T1000 (cell line): ENCODE measurements at regions not wholly inside any gene's neighbourhood (a gene's known extent, or its start where the extent isn't known, plus 50 kb on each side); places are given as distances from the start of the nearest gene placed in this dataset.

Experiments
- DNase-seq: peaks from one replicate; lab custom pipeline; 2025; ENCODE audit warnings: mixed read lengths; lab: John Stamatoyannopoulos, UW

DNA sequence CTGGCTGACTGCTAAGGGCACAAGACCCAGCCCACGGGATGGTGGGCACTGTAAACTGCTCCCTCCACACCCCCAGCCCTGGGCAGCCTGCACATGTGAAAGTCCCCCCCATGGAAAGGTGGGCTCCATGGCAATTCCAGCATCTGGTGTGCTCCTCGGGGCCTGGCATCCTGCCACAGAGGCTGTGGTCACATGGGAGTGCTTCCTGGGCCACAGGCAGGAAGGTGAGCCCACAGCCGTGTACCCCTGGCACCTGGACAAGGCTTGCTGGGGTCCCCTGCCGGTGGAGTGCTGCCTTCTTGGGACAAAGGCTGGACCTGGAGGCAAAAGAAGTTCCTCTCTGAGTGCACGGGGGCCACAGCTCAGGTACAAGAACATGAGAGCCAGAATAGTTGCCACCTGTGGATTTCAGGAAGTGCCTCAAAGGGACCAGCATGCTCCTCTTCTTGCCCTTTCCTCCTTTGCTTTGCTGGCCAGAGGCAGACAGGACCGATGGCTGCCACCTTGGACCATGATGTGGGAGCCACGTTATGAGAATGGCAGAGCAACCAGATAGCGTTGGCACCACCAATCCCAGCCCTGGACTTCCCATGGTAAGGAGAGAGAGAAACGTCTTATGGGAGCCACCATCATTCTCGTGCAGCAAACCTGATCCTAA, 120.2 kb upstream of the MLN start:
- no peak for DNase-seq

GRCh38 chr6:33921745-33922144, 117.9 kb upstream of the MLN start:
- DNase-seq: no peak

DNA sequence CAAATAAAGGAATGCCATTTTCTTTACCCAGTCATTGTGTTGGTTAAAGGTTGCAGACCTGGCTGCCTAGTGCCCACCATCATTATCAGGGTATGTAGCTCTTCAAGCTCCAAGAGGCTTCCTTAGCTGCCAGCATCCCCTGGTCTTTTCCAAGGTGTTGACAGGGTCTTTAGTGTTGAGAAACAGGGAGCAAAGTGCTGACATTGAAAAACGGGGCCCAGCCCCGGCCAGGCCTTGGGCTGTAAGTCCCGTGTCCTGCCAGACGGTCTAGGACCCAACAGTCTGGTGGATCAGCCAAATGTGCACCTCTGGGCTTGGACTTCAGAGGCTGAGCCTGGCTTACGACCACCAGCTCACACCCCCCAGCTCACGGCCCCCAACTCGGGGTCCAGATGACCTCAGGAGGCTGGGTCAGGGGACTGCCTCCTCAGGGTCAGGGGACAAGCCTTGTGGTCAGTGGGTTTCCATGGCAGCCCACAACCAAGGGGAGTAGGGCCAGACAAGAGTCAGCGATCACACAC, 114.4 kb upstream of the MLN start:
- no peak for DNase-seq

DNA sequence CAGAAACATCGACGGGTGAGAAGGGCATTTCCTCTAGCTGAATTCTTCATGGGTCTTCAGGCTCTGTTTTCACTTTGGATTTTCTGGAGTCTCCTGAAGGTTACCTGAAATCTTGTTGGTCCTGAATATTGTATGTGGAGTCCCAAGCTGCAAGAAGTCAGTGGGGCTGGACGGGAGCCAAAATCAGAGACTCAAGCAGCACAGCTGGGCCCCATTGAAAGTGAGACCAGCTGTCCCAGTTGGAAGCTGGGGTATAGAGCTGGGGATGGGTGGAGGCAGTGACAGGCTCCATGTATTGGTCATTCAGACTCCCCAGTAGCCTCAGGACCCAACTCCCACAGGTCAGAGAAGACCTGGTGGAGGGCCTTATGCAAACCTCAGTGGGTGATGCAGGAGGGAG, 111.3 kb upstream of the MLN start:
- no peak for DNase-seq

- no peak for DNase-seq
Observed at GRCh38 chr6:33914645-33915044, 110.8 kb upstream of the MLN start.

DNA sequence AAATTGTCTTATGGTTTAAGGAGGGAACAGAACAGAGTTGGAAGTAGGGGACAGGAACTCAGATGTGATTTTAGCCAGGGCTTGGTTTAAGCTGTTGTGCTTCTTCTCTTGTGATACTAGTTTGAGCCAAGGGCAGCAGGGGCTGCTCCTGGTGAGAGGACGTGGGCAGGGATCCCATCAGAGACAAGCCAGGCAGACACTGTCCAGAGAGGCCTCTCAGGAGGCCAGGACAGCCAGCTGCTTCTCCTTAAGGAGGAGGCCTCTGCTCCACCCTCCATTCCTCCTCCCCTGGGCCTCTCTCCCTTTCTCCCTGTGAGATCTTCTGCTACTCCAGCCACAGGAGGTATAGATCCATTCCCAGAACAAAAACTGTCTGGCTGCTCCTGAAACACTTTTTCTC, 108.4 kb upstream of the MLN start:
- DNase-seq: no peak

DNA sequence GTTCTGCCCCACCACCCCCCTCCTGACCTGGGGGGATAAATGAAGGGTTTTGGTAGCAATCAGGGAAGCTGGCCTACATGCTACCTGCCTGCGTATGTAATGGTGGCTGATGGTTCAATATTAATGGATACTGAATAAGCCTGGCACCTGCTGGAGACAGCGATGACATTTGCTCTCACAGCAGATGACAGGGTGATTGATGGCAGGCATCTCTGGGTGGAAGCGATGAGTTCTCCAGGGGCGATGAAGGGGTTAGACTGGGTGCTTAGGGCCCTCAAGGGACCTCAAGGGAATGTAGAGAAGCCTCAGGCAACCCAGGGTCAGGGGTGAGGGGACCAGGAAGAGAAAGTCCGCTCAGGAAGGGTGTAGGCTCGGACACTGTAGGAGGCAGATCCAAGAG, 107.7 kb upstream of the MLN start:
- no peak for DNase-seq

DNA sequence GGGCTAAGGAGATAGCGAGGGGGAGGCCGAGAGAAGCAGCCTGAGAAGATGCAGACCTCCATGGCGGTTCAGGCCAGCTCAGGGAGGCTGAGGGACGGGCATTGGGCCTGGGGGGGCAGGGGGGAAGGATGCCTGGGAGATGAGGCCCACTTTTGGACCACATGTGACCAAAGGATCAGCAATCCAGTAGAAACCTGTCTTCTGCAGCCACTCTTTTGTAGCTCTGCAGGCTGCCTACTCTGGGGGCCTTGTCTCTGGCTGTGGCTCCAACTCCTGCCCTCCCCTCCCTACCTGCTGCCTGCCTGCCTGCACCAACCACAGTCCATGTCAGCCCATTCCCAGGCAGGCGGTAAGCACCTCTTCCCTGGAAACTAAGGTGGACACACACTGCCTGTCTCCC, 106.8 kb upstream of the MLN start:
- DNase-seq: no peak

DNA sequence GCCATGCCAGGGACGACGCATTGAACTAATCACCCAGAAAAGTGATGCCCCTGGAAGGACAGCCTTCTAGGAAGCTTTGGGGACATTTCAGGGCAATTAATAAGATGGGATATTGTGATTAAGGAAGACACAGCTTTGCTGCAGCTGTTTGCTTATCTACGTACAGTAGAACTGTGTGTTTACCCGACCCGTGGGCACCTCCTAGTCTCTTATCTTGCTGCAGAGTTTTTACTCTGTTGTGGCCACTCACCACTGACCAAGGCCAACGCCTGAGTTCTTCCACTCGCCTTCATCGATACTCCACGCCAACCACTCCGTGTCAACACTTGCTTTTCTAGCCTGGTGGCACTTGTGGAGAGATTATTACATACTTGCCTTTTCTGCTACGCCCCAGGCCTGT, 105.9 kb upstream of the MLN start:
- DNase-seq: no peak

DNA sequence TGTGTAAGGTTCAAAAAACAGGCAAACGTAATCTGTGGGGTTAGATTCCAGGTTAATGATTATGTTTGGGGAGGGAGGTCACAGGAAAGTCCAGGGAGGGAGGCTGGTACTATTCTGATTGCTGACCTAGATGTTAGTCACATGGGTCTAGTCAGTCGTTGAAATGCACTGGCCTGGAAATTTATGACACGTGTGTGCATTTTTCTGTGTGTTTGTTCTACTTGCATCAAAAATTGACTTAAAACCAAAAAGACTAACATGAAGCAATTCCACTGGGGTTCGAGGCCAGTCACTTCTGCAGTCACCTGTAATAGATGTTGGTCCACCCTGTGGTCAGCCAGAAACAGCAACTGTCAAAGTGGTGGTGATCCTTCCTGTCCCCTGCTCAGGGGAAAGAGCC, 104.2 kb upstream of the MLN start:
- DNase-seq: no peak

GRCh38 chr6:33907227-33907626, 103.4 kb upstream of the MLN start:
- no peak for DNase-seq

DNA sequence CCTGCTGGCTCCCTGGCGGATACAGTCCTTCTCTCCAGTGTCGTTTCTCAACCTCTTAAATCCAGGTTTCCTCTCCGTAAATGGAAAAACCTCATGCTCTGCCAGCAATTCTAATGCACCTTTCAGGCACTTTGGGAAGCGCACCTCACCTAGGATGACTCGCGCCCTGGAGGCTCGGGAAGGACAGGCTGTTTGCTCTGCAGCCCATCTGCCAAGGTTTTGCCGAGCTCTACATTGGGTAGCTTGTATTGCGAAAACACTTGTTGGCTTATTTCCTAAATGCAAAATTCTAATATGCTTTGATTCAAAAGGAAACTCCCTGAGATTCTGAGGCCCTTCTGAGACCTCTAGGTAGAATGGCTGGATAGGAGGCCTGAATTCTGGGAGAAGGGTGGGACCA, 102.6 kb upstream of the MLN start:
- DNase-seq: no peak

GRCh38 chr6:33905071-33905609, 101.3 kb upstream of the MLN start:
- DNase-seq: no peak

GRCh38 chr6:33904747-33905065, 100.9 kb upstream of the MLN start:
- no peak for DNase-seq

DNA sequence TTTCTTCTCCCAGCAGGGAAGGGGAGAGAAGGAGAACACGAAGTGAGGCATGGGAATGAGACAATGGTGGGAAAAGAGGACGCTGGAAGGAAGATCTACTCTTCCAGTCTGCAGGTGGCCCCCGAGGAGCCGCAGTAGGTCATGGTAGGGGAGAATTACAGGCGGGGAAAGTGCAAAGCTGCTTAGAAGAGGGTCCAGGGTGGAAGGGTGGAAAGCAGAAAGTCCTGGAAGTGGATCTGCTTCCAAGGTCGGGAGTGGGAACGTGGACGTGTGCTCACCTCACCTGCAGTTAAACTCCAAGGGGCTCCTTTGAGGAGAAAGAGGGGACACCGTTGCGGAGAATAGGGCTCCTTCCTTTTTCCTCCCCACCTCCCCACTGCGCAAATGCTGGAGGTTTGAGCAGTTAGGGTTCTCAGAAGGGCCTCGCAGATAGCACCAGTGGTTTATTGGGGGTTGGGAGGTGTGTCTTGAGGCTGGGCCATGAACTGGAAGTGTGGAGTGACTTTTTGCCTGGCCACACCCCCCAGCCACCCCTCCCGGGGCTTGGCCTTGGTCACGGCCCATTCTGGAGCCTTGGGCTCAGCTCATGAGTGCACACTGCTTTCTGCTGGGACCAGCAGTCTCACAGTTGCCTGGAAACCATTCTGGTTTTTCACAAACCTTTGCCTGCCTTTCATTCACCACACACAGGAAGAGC, 100.4 kb upstream of the MLN start:
- DNase-seq: no peak

- DNase-seq: no peak
Observed at GRCh38 chr6:33903579-33903978, 99.8 kb upstream of the MLN start.

GRCh38 chr6:33902457-33902853, 98.7 kb upstream of the MLN start:
- no peak for DNase-seq

DNA sequence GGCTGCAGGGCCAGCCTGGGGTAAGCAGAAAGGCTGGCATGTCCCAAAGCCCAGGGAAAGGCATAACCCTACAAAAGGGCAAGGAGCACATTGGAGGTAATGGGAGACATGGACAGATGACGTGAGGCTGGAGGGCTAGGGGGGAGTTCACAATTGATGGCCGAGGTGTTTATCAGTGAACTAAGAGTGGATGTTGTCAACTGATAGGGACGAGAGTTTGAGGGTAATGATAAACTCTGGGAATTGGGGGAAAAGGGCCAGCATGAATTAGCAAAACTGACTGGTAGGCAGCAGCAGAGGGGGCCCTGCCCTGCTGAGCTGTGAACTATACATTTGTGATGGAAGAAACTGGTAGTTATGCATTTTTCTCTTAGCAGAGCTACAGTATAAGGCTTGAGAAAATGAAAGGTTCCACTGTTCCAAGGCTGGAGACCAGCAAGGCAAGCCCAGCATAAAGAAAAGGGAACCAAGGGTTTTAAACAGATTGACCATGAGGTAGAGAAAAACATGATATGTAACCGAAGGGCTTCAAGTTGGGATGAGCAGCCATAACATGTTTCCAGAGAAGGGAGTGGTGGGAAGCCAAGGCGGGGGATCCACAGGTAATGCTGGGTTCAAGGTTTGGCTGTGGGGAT, 98.1 kb upstream of the MLN start:
- no peak for DNase-seq

DNA sequence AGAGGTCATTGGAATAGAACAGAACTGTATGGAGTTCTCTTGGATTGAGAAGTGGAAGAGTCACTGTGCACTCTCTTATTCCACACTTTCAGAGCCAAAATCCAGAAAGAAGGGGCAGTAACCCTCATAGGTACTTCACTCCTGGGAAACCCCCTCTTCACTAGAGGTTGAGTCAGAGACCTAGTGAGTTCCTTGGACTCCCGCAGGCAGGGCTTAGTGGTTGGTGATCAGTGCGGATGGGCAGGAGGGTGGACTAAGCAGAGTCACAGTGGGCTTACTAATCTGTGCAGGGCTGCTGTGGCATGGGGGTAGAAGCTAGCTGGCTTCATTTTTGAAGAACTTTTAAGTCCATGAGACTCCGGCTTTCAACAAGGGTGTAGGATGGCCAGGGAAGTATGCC, 95.0 kb upstream of the MLN start:
- no peak for DNase-seq

- no peak for DNase-seq
Observed at GRCh38 chr6:33897189-33897780, 93.5 kb upstream of the MLN start.

DNA sequence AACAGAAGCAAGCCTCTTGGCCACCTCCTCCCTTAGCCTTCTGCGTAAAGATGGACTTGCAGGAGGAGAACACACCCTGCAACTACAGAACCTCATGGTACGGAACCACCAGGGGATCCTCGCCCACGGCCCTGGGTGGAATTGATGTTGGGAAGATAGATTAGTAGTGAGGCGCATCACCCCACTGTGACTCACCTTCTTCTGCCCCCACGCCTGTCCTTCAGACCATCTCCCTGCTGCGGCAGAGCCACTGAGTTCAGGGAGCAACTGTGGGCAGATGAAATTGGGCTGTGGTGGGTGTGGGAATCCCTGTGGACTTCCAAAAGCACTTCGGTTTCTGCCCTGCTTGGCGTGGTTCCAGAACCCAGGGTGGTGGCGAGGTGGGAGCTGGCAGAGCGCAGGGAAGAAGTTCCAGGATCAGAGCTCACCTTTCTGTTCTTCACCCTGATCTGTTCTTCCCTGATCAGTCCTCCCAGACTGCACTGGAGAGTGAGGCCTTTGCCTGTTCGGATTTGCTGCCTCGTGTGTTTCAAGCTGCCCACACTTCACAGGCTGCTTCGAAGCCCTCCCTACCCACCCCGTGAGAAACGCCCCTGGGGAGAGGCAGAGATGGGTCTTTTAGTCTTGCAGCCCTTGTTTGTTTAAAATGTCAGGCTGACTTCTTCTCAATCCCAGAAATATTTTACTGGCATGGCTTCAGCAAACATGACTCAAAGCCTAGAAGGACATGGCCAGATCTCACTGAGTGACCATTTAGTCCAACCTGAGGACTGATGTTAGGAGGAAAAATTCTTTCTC, 92.8 kb upstream of the MLN start:
- no peak for DNase-seq

DNA sequence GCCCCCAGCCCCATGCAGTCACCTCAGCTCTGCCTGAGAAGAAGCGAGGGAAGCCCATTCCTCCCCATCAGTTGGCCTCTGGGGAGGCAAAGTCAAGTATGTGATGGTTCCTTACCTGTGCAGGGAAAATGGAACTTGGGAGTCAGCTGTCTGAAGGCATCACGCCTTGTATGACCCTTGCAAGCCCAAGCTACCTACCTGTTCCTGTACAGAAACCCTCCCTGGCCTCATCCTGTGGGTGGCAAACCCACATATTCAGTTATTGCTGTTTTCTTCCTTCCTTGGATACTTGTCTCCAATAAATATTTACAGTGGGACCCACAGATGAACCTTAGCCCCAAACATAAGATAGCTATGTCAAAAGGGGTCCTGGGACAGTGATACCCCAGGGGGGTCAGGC, 92.2 kb upstream of the MLN start:
- no peak for DNase-seq
